ENCODE measurements at regions not wholly inside any gene's neighbourhood (a gene's known extent, or its start where the extent isn't known, plus 50 kb on each side); places are given as distances from the start of the nearest gene placed in this dataset.
"Not testable (repeated sequence)": the region's sequence is repeated elsewhere in the genome, so short reads cannot be mapped to it uniquely, and the experiment has no call there.

DNA sequence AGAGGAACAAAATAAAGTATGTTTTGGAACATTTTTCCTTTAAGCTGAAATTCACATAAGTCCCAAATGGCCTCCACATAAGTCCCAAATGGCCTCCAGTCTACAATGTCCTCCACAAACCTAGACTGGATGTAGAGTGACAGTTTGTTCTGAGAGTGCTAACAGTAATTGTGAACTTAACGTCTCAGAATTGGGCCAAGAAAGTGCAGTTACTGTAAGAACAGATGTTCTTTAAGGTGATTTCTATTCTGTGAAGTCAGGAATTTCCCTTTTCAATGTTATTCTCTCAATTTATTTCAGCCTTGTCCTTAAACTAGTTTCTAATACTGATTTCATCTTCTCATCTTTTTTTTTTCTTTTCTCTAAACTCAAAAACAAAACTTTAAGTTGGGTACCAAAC is 188.7 kb upstream of the SEMA3E start:
- Mint-ChIP-seq H3K4me1 (ENCODE audit: insufficient read depth, unreplicated experiment) (no peaks in the 10 kb centered on the region), H3K4me3 (ENCODE audit: unreplicated experiment) (no peak overlapping the region), H3K27ac (ENCODE audit: low read depth, unreplicated experiment) (no peak overlapping the region), H3K9me3 (ENCODE audit: unreplicated experiment) (no peaks in the 10 kb centered on the region), H3K36me3 (ENCODE audit: insufficient read depth, unreplicated experiment) (no peaks in the 10 kb centered on the region), H3K27me3 (ENCODE audit: insufficient read depth, unreplicated experiment) (no peaks in the 10 kb centered on the region)
- TF ChIP-seq, protein P1, sequence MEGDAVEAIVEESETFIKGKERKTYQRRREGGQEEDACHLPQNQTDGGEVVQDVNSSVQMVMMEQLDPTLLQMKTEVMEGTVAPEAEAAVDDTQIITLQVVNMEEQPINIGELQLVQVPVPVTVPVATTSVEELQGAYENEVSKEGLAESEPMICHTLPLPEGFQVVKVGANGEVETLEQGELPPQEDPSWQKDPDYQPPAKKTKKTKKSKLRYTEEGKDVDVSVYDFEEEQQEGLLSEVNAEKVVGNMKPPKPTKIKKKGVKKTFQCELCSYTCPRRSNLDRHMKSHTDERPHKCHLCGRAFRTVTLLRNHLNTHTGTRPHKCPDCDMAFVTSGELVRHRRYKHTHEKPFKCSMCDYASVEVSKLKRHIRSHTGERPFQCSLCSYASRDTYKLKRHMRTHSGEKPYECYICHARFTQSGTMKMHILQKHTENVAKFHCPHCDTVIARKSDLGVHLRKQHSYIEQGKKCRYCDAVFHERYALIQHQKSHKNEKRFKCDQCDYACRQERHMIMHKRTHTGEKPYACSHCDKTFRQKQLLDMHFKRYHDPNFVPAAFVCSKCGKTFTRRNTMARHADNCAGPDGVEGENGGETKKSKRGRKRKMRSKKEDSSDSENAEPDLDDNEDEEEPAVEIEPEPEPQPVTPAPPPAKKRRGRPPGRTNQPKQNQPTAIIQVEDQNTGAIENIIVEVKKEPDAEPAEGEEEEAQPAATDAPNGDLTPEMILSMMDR (IDR thresholded peaks at IDR 0.05; ENCODE audit: unreplicated experiment), result no peak
- POLR2A ChIA-PET, result no interaction called here
- intact Hi-C loops (cut with micrococcal nuclease), result no loop called here
- DNase-seq (ENCODE audit: unreplicated experiment), result no peak
- CTCF ChIA-PET, result interaction anchor here (0.6 to 1.6 kb wide), 3 partner anchors 12 to 105 kb away, joined by 3 to 4 read pairs (median 4); no protein-coding TSS in a partner anchor
- no TSS peak for BruUV-seq (replicated peaks)

DNA sequence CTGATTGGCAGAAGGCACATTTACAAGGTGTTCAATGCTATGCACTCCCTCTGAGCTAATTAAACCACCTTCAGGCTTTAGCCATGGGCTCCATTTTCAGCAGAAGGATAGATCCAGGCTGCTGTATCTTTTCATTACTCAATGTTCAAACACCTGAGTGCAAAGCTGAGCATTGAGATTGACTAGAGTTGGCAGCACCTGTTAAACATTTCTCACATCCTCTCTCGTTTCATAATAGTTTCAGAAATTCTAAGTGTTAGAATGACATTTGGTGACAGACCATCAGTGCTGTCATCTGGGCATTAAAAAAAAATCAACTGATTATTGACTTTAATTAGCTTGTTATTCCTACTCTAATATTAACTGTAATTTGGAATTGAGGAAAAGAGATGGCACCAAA is 187.1 kb upstream of the SEMA3E start:
- H3K36me3 Mint-ChIP-seq (ENCODE audit: insufficient read depth, unreplicated experiment), result no peaks in the 10 kb centered on the region
- CTCF ChIA-PET, result no interaction called here
- no peaks in the 10 kb centered on the region for H3K9me3 Mint-ChIP-seq (ENCODE audit: unreplicated experiment)
- no peaks in the 10 kb centered on the region for H3K27me3 Mint-ChIP-seq (ENCODE audit: insufficient read depth, unreplicated experiment)
- intact Hi-C loops (cut with micrococcal nuclease), result no loop called here
- no peak for DNase-seq (ENCODE audit: unreplicated experiment)
- TF ChIP-seq, protein P1 (IDR thresholded peaks at IDR 0.05; ENCODE audit: unreplicated experiment), result no peak
- POLR2A ChIA-PET, result no interaction called here
- no peaks in the 10 kb centered on the region for H3K4me1 Mint-ChIP-seq (ENCODE audit: insufficient read depth, unreplicated experiment)
- H3K4me3 Mint-ChIP-seq (ENCODE audit: unreplicated experiment), result no peak overlapping the region
- H3K27ac Mint-ChIP-seq (ENCODE audit: low read depth, unreplicated experiment), result no peak overlapping the region
- no TSS peak for BruUV-seq (replicated peaks)

DNA sequence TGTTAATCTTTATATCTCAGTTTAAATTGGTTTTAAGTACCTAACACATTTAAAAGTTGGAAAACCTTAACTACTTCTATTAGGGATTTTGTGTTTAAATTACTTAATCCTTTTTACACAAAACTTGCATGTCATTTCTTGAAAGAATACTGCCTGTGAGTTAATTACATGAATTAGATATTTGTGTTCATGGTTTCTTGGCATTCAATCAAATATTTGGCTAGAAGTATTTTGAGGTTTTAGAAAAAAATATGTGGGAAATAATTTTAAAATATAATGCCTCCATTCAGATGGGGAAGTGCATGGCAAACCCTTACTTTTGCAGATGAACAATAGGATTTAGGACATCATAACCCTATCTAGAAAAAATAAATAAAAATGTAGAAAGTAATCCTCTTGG is 186.5 kb upstream of the SEMA3E start:
- H3K36me3 Mint-ChIP-seq (ENCODE audit: insufficient read depth, unreplicated experiment), result no peaks in the 10 kb centered on the region
- intact Hi-C loops (cut with micrococcal nuclease), result no loop called here
- CTCF ChIA-PET, result no interaction called here
- no peak overlapping the region for H3K4me3 Mint-ChIP-seq (ENCODE audit: unreplicated experiment)
- TF ChIP-seq, protein P1 (IDR thresholded peaks at IDR 0.05; ENCODE audit: unreplicated experiment), result no peak
- DNase-seq (ENCODE audit: unreplicated experiment), result no peak
- no peaks in the 10 kb centered on the region for H3K9me3 Mint-ChIP-seq (ENCODE audit: unreplicated experiment)
- no peak overlapping the region for H3K27ac Mint-ChIP-seq (ENCODE audit: low read depth, unreplicated experiment)
- no peaks in the 10 kb centered on the region for H3K27me3 Mint-ChIP-seq (ENCODE audit: insufficient read depth, unreplicated experiment)
- POLR2A ChIA-PET, result no interaction called here
- no TSS peak for BruUV-seq (replicated peaks)
- H3K4me1 Mint-ChIP-seq (ENCODE audit: insufficient read depth, unreplicated experiment), result no peaks in the 10 kb centered on the region

DNA sequence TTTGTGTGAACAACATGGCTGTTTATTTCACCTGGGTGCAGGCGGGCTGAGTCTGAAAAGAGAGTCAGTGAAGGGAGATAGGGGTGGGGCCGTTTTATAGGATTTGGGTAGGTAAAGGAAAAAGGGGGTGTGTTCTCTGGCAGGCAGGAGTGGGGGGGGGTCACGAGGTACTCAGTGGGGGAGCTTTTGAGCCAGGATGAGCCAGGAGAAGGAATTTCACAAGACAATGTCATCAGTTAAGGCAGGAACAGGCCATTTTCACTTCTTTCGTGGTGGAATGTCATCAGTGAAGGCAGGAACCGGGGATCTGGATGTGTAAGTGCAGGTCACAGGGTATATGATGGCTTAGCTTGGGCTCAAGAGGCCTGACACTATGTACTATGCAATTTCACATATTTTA is 184.8 kb upstream of the SEMA3E start:
- CTCF ChIA-PET, result interaction anchor here (0.7 kb wide), 1 partner anchor 1558 kb away, joined by 4 read pairs; no protein-coding TSS in a partner anchor
- POLR2A ChIA-PET; DNase-seq (ENCODE audit: unreplicated experiment); H3K4me1 Mint-ChIP-seq (ENCODE audit: insufficient read depth, unreplicated experiment); intact Hi-C loops (cut with micrococcal nuclease); BruUV-seq (replicated peaks); H3K36me3 Mint-ChIP-seq (ENCODE audit: insufficient read depth, unreplicated experiment); H3K9me3 Mint-ChIP-seq (ENCODE audit: unreplicated experiment); H3K27ac Mint-ChIP-seq (ENCODE audit: low read depth, unreplicated experiment); H3K4me3 Mint-ChIP-seq (ENCODE audit: unreplicated experiment): not testable (repeated sequence)
- H3K27me3 Mint-ChIP-seq (ENCODE audit: insufficient read depth, unreplicated experiment), result peaks cover 15% of the 10 kb centered on the region

DNA sequence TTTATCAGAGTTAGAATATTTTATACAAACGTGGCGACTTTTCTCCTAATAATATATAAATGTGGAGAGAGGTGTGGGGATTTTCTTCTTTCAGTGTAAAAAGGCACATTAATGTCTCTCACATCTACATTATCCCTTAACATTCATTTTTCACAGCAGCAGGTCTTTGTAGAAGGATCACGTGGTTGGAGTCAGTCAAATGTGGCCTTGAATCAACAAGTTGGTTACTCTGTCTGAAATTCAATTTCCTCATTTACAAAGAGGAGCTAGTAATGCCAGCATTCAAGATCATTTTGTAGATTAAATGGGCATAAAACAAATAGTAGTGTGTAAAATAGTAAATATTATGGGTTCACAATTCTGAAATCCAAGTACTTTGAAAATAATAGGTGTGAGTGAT is 183.1 kb upstream of the SEMA3E start:
- Mint-ChIP-seq H3K27ac (ENCODE audit: low read depth, unreplicated experiment) (no peak overlapping the region), H3K4me3 (ENCODE audit: unreplicated experiment) (no peak overlapping the region), H3K27me3 (ENCODE audit: insufficient read depth, unreplicated experiment) (peaks cover 19% of the 10 kb centered on the region), H3K9me3 (ENCODE audit: unreplicated experiment) (no peaks in the 10 kb centered on the region), H3K4me1 (ENCODE audit: insufficient read depth, unreplicated experiment) (no peaks in the 10 kb centered on the region), H3K36me3 (ENCODE audit: insufficient read depth, unreplicated experiment) (no peaks in the 10 kb centered on the region)
- no TSS peak for BruUV-seq (replicated peaks)
- ChIA-PET CTCF (no interaction called here), POLR2A (no interaction called here)
- DNase-seq (ENCODE audit: unreplicated experiment), result no peak
- TF ChIP-seq, protein P1 (IDR thresholded peaks at IDR 0.05; ENCODE audit: unreplicated experiment), result no peak
- intact Hi-C loops (cut with micrococcal nuclease), result no loop called here
